ENCODE measurements at regions not wholly inside any gene's neighbourhood (a gene's known extent, or its start where the extent isn't known, plus 50 kb on each side); places are given as distances from the start of the nearest gene placed in this dataset.

DNA sequence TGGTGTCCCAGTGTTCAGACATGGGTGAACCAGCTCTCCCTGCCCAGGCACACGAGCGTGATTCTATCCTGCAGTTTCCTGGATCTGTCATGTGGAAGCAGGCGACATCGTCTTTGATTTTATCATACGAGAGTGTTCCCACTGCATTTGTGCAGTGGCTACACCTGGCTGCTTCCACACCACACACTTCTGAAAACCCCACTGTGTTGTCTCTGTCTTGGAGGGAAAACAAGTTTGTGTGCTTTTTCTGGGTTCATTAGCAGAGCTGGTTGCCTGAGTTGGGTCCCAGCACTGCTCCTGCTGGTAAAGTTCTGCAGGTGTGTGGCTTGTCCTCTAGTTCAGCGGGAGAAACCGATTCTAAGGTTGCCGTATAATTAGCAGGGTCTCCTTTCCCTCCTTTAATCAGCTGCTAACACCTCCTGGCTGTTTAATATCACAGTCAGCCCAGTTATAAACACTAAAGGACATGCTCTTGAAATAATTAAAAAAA lies 58.5 kb upstream of the TWIST2 start:
- Histone ChIP-seq H3K27me3 (ENCODE audit: control insufficient read depth, insufficient read depth, low read length) (no peaks in the 10 kb centered on the region), H3K4me3 (ENCODE audit: low read length) (no peak overlapping the region), H3K36me3 (ENCODE audit: control insufficient read depth, insufficient read depth, low read length) (no peaks in the 10 kb centered on the region)

DNA sequence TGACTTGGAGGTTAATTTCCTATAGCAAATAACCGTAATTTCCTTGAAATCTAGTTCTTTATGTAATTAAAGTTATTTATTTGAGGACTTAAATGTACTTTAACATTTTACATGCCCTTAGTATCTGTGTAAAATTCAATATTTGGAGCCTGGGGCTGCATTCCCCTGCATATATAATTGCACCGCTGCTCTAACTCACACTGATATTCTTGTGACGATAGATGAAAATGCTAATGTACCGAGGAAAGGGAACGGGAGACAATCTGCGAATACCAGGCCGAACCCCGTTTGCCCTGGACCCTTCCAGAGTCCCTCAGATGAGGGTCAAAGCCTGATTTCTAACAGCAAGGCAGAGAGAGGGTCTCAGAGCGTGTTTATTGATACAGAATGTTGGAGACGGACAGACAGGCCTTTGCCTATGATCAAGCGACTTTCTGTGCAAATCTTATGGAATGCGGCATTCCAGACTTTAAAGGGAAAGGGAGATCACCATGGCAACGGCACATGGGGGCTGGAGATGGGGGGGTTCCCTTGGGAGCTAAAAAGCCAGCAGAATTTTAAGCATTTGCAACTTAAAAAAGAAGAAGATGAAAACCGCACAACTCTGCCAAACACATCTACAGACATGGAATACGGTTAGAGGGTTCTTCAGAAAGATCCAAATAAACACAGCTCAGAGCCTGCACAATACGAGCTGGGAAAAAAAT lies 57.6 kb upstream of the TWIST2 start:
- no peaks in the 10 kb centered on the region for H3K9me3 ChIP-seq (ENCODE audit: control insufficient read depth, low read length)
- no peak overlapping the region for H3K9ac ChIP-seq (ENCODE audit: low read length)
- no peaks in the 10 kb centered on the region for H3K4me1 ChIP-seq (ENCODE audit: control insufficient read depth, insufficient read depth, low read length)
- H3K36me3 ChIP-seq (ENCODE audit: control insufficient read depth, insufficient read depth, low read length): no peaks in the 10 kb centered on the region
- no peaks in the 10 kb centered on the region for H3K27me3 ChIP-seq (ENCODE audit: control insufficient read depth, insufficient read depth, low read length)
- no peak overlapping the region for H3K4me3 ChIP-seq (ENCODE audit: low read length)

More for the DNA sequence above, 58.5 kb upstream of the TWIST2 start:
- Histone ChIP-seq H3K9me3 (ENCODE audit: control insufficient read depth, low read length) (no peaks in the 10 kb centered on the region), H3K4me1 (ENCODE audit: control insufficient read depth, insufficient read depth, low read length) (no peaks in the 10 kb centered on the region), H3K9ac (ENCODE audit: low read length) (no peak overlapping the region)

DNA sequence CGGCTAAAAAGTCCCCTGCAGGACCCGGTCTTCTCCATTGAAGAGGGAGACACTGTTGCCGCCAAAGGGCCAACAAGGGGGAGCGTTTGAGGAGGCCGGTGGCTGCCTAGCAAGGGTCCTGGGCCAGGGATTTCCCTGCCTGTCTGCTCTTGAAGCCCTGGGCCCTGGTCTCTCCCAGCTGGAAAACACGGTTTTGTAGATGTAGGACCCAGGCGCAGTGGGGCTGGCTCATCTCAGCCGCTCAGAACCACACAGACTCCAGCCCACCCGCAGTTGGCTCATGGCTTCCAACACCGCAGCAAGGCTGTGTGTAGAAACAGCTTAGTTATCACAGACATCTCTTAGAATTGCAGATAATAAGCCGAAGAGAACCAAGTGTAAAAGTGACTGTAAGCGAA lies 57.1 kb upstream of the TWIST2 start:
- Histone ChIP-seq H3K9ac (ENCODE audit: low read length) (no peak overlapping the region), H3K36me3 (ENCODE audit: control insufficient read depth, insufficient read depth, low read length) (no peaks in the 10 kb centered on the region), H3K27me3 (ENCODE audit: control insufficient read depth, insufficient read depth, low read length) (no peaks in the 10 kb centered on the region), H3K4me3 (ENCODE audit: low read length) (no peak overlapping the region), H3K4me1 (ENCODE audit: control insufficient read depth, insufficient read depth, low read length) (no peaks in the 10 kb centered on the region), H3K9me3 (ENCODE audit: control insufficient read depth, low read length) (no peaks in the 10 kb centered on the region)

DNA sequence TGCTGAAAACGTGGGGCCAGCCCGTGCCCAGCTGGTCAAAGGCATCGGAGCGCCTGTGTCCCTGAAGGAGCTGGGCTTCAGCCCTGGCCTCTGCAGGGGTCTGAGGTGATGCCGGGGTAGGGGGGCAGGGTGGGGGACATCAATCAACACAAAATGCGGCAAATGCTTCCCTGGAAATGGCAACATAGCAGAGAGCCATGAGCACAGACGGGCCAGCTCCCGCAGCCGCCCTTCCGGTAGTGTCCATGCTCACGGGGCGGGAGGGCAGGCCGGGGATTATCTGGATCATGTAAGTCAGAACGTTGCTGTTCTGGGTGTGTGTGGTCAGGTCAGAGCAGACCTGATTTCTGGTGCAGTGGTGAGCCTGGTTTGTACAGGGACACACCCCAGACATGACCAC lies 56.5 kb upstream of the TWIST2 start:
- Histone ChIP-seq H3K36me3 (ENCODE audit: control insufficient read depth, insufficient read depth, low read length) (no peaks in the 10 kb centered on the region), H3K27me3 (ENCODE audit: control insufficient read depth, insufficient read depth, low read length) (no peaks in the 10 kb centered on the region), H3K4me3 (ENCODE audit: low read length) (no peak overlapping the region), H3K9ac (ENCODE audit: low read length) (no peak overlapping the region), H3K4me1 (ENCODE audit: control insufficient read depth, insufficient read depth, low read length) (no peaks in the 10 kb centered on the region), H3K9me3 (ENCODE audit: control insufficient read depth, low read length) (no peaks in the 10 kb centered on the region)

DNA sequence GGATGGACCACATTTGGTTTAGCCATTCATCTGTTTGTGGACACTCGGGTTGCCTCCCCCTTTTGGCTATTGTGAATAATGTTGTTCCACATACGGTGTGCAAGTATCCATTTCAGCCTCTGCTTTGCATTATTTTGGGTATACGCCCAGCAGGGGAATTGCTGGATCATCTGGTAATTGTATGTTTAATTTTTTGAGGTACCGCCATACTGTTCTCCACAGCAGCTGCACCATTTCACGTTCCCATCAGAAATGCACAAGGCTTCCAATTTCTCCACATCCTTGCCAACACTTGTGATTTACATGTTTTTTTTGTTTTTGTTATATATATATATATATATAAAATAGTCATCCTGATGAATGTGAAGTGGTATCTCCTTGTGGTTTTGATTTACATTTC lies 54.6 kb upstream of the TWIST2 start:
- Histone ChIP-seq H3K4me1 (ENCODE audit: control insufficient read depth, insufficient read depth, low read length) (no peaks in the 10 kb centered on the region), H3K9ac (ENCODE audit: low read length) (no peak overlapping the region), H3K4me3 (ENCODE audit: low read length) (no peak overlapping the region), H3K27me3 (ENCODE audit: control insufficient read depth, insufficient read depth, low read length) (no peaks in the 10 kb centered on the region), H3K36me3 (ENCODE audit: control insufficient read depth, insufficient read depth, low read length) (no peaks in the 10 kb centered on the region), H3K9me3 (ENCODE audit: control insufficient read depth, low read length) (no peaks in the 10 kb centered on the region)

DNA sequence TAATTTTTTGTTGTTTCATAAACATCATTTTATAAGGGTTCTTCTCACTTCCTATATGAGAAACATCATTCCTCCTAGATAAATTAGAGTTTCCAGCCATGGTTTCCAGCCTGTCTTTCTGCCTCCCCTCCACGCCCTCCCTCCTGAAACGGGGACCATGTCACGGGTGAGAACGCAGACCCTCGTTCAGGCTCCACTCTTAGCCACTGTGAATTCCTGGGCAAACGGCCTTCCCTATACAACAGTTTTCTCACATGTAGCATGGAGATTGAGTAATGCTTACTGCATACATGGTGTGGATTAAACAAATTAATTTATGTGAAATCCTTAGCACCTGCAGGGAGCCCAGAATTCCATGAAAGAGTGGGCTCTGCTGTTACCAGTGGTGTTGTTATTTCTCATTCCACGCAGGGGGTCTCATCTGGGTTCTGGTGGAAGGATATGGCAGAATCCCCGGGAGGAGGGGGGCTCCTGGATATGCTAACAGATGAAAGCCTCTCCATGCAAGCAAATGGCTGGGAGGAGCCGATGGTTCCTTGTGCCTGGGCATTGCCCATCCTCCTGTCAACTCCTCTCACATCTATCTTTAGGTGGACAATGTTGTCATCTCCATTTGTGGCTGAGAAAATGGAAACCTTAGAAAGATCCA lies 54.0 kb upstream of the TWIST2 start:
- no peak overlapping the region for H3K9ac ChIP-seq (ENCODE audit: low read length)
- no peaks in the 10 kb centered on the region for H3K36me3 ChIP-seq (ENCODE audit: control insufficient read depth, insufficient read depth, low read length)
- H3K27me3 ChIP-seq (ENCODE audit: control insufficient read depth, insufficient read depth, low read length): no peaks in the 10 kb centered on the region
- H3K4me1 ChIP-seq (ENCODE audit: control insufficient read depth, insufficient read depth, low read length): no peaks in the 10 kb centered on the region
- no peak overlapping the region for H3K4me3 ChIP-seq (ENCODE audit: low read length)
- H3K9me3 ChIP-seq (ENCODE audit: control insufficient read depth, low read length): no peaks in the 10 kb centered on the region

DNA sequence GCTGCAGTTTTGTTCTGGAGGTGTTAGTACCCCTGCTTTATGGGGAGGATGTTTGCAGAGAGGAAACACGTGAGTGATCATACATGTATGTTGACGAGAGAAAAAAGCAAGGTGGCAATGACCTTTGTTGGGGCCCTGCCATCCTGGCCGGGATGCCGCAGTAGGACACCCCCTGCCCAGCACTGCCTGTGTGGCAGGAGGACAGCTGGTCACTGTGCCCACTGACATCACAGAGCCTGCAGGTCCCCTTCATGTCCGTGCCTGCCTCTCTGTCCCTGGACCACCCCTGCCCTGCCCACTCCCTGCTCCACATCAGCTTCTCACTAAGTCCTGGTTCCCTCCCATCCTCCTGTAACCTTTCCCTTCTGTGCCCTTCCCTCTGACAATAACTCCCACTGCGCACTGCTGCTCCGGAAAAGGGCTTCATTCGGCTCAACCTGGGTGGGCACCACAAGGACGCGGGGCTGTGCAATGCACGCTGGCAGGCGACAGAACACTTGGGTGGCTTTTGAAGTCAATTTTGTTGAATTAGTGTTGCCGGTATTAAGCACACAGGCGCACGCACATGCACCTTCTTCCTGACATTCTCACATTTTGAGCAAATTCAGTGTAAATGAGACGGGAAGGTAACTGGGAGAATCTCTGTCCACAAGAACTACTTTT lies 51.5 kb upstream of the TWIST2 start:
- no peak overlapping the region for H3K9ac ChIP-seq (ENCODE audit: low read length)
- H3K27me3 ChIP-seq (ENCODE audit: control insufficient read depth, insufficient read depth, low read length): no peaks in the 10 kb centered on the region
- H3K9me3 ChIP-seq (ENCODE audit: control insufficient read depth, low read length): no peaks in the 10 kb centered on the region
- no peaks in the 10 kb centered on the region for H3K4me1 ChIP-seq (ENCODE audit: control insufficient read depth, insufficient read depth, low read length)
- H3K4me3 ChIP-seq (ENCODE audit: low read length): no peak overlapping the region
- no peaks in the 10 kb centered on the region for H3K36me3 ChIP-seq (ENCODE audit: control insufficient read depth, insufficient read depth, low read length)

DNA sequence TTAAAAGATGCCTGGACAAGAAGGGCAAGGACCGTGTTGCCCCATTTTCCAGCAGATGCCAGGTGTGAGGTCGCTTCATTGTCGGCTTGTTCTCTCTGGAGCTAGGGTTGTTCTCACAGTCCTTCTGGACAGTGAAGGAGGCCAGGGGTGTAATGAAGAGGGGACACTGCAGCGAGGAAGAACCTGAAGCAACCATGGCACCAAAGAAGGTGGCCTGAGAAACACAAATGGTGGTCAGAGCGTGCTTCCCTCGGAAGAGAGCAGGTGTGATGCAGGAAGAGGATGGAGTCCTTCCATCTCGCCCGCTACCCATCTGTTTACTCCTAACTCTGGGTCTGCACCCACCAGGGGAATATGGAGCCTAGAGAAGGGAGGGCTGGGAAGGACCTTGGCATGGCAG lies 50.3 kb upstream of the TWIST2 start:
- Histone ChIP-seq H3K9ac (ENCODE audit: low read length) (no peak overlapping the region), H3K4me3 (ENCODE audit: low read length) (no peak overlapping the region), H3K27me3 (ENCODE audit: control insufficient read depth, insufficient read depth, low read length) (no peaks in the 10 kb centered on the region), H3K9me3 (ENCODE audit: control insufficient read depth, low read length) (no peaks in the 10 kb centered on the region), H3K4me1 (ENCODE audit: control insufficient read depth, insufficient read depth, low read length) (no peaks in the 10 kb centered on the region), H3K36me3 (ENCODE audit: control insufficient read depth, insufficient read depth, low read length) (no peaks in the 10 kb centered on the region)

Measured in mucosa of stomach (tissue), 1 donor.